Duodenal mucosa (tissue), 2 donors: ENCODE measurements at regions not wholly inside any gene's neighbourhood (a gene's known extent, or its start where the extent isn't known, plus 50 kb on each side); places are given as distances from the start of the nearest gene placed in this dataset.

Source experiments
- H3K27ac ChIP-seq: one replicate; pipeline ENCODE4 v1.7.0; 2013; ENCODE audit warnings: low read depth, low read length
- H3K27me3 ChIP-seq, 2 donors: one replicate each; pipeline ENCODE4 v1.7.0; 2013; ENCODE audit warnings: low read length in 2 of 2, control low read depth in 1 of 2; ENCODE audit not compliant: insufficient read depth in 2 of 2, control insufficient read depth in 1 of 2
- H3K36me3 ChIP-seq, 2 donors: one replicate each; pipeline ENCODE4 v1.7.0; 2013; ENCODE audit warnings: low read length in 2 of 2, control low read depth in 1 of 2; ENCODE audit not compliant: insufficient read depth in 2 of 2, control insufficient read depth in 1 of 2
- H3K4me1 ChIP-seq, 2 donors: one replicate each; pipeline ENCODE4 v1.7.0; 2013; ENCODE audit warnings: low read length in 2 of 2, control low read depth in 1 of 2; ENCODE audit not compliant: insufficient read depth in 2 of 2, control insufficient read depth in 1 of 2
- H3K4me3 ChIP-seq, 2 donors: one replicate each; pipeline ENCODE4 v1.7.0; 2013; ENCODE audit warnings: low read length in 2 of 2, low read depth in 1 of 2
- H3K9ac ChIP-seq, 2 donors: one replicate each; pipeline ENCODE4 v1.7.0; 2013; ENCODE audit warnings: low read length in 2 of 2, low read depth in 1 of 2
- H3K9me3 ChIP-seq, 2 donors: one replicate each; pipeline ENCODE4 v1.7.0; 2013; ENCODE audit warnings: low read length in 2 of 2, control low read depth in 1 of 2; ENCODE audit not compliant: control insufficient read depth in 1 of 2

- H3K27ac ChIP-seq = no peak overlapping the region
- no peaks in the 10 kb centered on the region for H3K9me3 ChIP-seq
- H3K27me3 ChIP-seq = no peaks in the 10 kb centered on the region
- H3K36me3 ChIP-seq = no peaks in the 10 kb centered on the region
- H3K4me1 ChIP-seq = no peaks in the 10 kb centered on the region
- H3K9ac ChIP-seq = no peak overlapping the region
- H3K4me3 ChIP-seq = no peak overlapping the region
Observed at GRCh38 chr2:145245268-145245870, 725.5 kb upstream of the ZEB2 start.

- Histone ChIP-seq H3K36me3 (no peaks in the 10 kb centered on the region), H3K4me1 (no peaks in the 10 kb centered on the region), H3K4me3 (no peak overlapping the region), H3K27me3 (no peaks in the 10 kb centered on the region), H3K9me3 (no peaks in the 10 kb centered on the region), H3K9ac (no peak overlapping the region), H3K27ac (no peak overlapping the region)
Observed at GRCh38 chr2:145235312-145235711, 715.4 kb upstream of the ZEB2 start.

GRCh38 chr2:145230546-145230945 is 710.6 kb upstream of the ZEB2 start:
- Histone ChIP-seq H3K4me1 (no peaks in the 10 kb centered on the region), H3K27me3 (no peaks in the 10 kb centered on the region)

GRCh38 chr2:145228506-145228905 is 708.6 kb upstream of the ZEB2 start:
- no peaks in the 10 kb centered on the region for H3K27me3 ChIP-seq

More at GRCh38 chr2:145230546-145230945, 710.6 kb upstream of the ZEB2 start:
- Histone ChIP-seq H3K9me3 (no peaks in the 10 kb centered on the region), H3K36me3 (no peaks in the 10 kb centered on the region), H3K27ac (no peak overlapping the region), H3K4me3 (no peak overlapping the region), H3K9ac (no peak overlapping the region)

GRCh38 chr2:145226901-145227300 is 707.0 kb upstream of the ZEB2 start:
- no peak overlapping the region for H3K9ac ChIP-seq
- H3K4me1 ChIP-seq = no peaks in the 10 kb centered on the region
- no peaks in the 10 kb centered on the region for H3K36me3 ChIP-seq
- no peaks in the 10 kb centered on the region for H3K27me3 ChIP-seq
- H3K9me3 ChIP-seq = no peaks in the 10 kb centered on the region
- no peak overlapping the region for H3K4me3 ChIP-seq
- no peak overlapping the region for H3K27ac ChIP-seq

More at GRCh38 chr2:145228506-145228905, 708.6 kb upstream of the ZEB2 start:
- Histone ChIP-seq H3K36me3 (no peaks in the 10 kb centered on the region), H3K9ac (no peak overlapping the region), H3K4me1 (no peaks in the 10 kb centered on the region), H3K4me3 (no peak overlapping the region), H3K27ac (no peak overlapping the region), H3K9me3 (no peaks in the 10 kb centered on the region)

- H3K9ac ChIP-seq = no peak overlapping the region
- H3K27me3 ChIP-seq = no peaks in the 10 kb centered on the region
- H3K36me3 ChIP-seq = no peaks in the 10 kb centered on the region
- H3K4me3 ChIP-seq = no peak overlapping the region
- no peak overlapping the region for H3K27ac ChIP-seq
- no peaks in the 10 kb centered on the region for H3K9me3 ChIP-seq
- no peaks in the 10 kb centered on the region for H3K4me1 ChIP-seq
Observed at GRCh38 chr2:145221516-145221915, 701.6 kb upstream of the ZEB2 start.

GRCh38 chr2:145221032-145221431 is 701.1 kb upstream of the ZEB2 start:
- H3K27me3 ChIP-seq = no peaks in the 10 kb centered on the region
- no peak overlapping the region for H3K9ac ChIP-seq
- no peaks in the 10 kb centered on the region for H3K4me1 ChIP-seq

GRCh38 chr2:145220496-145220895 is 700.6 kb upstream of the ZEB2 start:
- no peak overlapping the region for H3K27ac ChIP-seq
- no peak overlapping the region for H3K9ac ChIP-seq
- no peaks in the 10 kb centered on the region for H3K36me3 ChIP-seq
- no peaks in the 10 kb centered on the region for H3K4me1 ChIP-seq
- H3K4me3 ChIP-seq = no peak overlapping the region
- no peaks in the 10 kb centered on the region for H3K9me3 ChIP-seq
- no peaks in the 10 kb centered on the region for H3K27me3 ChIP-seq

More at GRCh38 chr2:145221032-145221431, 701.1 kb upstream of the ZEB2 start:
- Histone ChIP-seq H3K36me3 (no peaks in the 10 kb centered on the region), H3K27ac (no peak overlapping the region), H3K4me3 (no peak overlapping the region), H3K9me3 (no peaks in the 10 kb centered on the region)

- Histone ChIP-seq H3K9ac (no peak overlapping the region), H3K27me3 (no peaks in the 10 kb centered on the region), H3K9me3 (peaks cover 0 to 3% of the 10 kb centered on the region in 2 donors), H3K4me1 (no peaks in the 10 kb centered on the region), H3K27ac (no peak overlapping the region), H3K4me3 (no peak overlapping the region), H3K36me3 (no peaks in the 10 kb centered on the region)
Observed at GRCh38 chr2:145207884-145208283, 688.0 kb upstream of the ZEB2 start.

GRCh38 chr2:145206496-145207281 is 686.8 kb upstream of the ZEB2 start:
- H3K27ac ChIP-seq = no peak overlapping the region
- H3K9ac ChIP-seq = no peak overlapping the region
- H3K4me3 ChIP-seq = no peak overlapping the region
- H3K4me1 ChIP-seq = no peaks in the 10 kb centered on the region
- peaks cover 0 to 3% of the 10 kb centered on the region in 2 donors for H3K9me3 ChIP-seq
- no peaks in the 10 kb centered on the region for H3K36me3 ChIP-seq
- no peaks in the 10 kb centered on the region for H3K27me3 ChIP-seq
